MM.1S (cell line): ENCODE measurements at regions not wholly inside any gene's neighbourhood (a gene's known extent, or its start where the extent isn't known, plus 50 kb on each side); places are given as distances from the start of the nearest gene placed in this dataset.

Experiments
- DNase-seq: peaks from one replicate; pipeline ENCODE4 v3.0.0-alpha.2; 2015
- H2AFZ ChIP-seq: fragments of 300-600 bp; sonication (generic); 2 replicates; pipeline ENCODE4 v1.6.0; 2016; ENCODE audit warnings: antibody characterized with exemption, low read length
- H3F3A ChIP-seq: fragments of 300-600 bp; sonication (generic); 2 replicates; pipeline ENCODE4 v1.6.1; 2016; ENCODE audit warnings: mild to moderate bottlenecking, antibody characterized with exemption, low read length, moderate library complexity, mixed read lengths; ENCODE audit not compliant: insufficient read depth
- H3K27ac ChIP-seq: fragments of 300-600 bp; sonication (generic); 2 replicates; pipeline ENCODE4 v1.5.1; 2016; ENCODE audit warnings: mild to moderate bottlenecking, low read length
- H3K27me3 ChIP-seq: fragments of 300-600 bp; sonication (generic); replicated peaks from 2 replicates; pipeline ENCODE4 v1.6.0; 2016; ENCODE audit warnings: low read length; ENCODE audit not compliant: insufficient read depth
- H3K36me3 ChIP-seq: fragments of 300-600 bp; sonication (generic); replicated peaks from 2 replicates; pipeline ENCODE4 v1.6.1; 2016; ENCODE audit warnings: mild to moderate bottlenecking, low read length, mixed read lengths; ENCODE audit not compliant: insufficient read depth
- H3K4me1 ChIP-seq: fragments of 300-600 bp; sonication (generic); 2 replicates; pipeline ENCODE4 v1.6.1; 2016; ENCODE audit warnings: low read length, mixed read lengths
- H3K4me2 ChIP-seq: fragments of 300-600 bp; sonication (generic); 2 replicates; pipeline ENCODE4 v1.6.0; 2016; ENCODE audit warnings: low read depth, low read length
- H3K4me3 ChIP-seq: fragments of 300-600 bp; sonication (generic); 2 replicates; pipeline ENCODE4 v1.5.1; 2016; ENCODE audit warnings: low read length, mixed read lengths
- H3K79me2 ChIP-seq: fragments of 300-600 bp; sonication (generic); 2 replicates; pipeline ENCODE4 v1.6.1; 2016; ENCODE audit warnings: mixed run types, low read length, mixed read lengths
- H3K9ac ChIP-seq: fragments of 300-600 bp; sonication (generic); 2 replicates; pipeline ENCODE4 v1.6.1; 2016; ENCODE audit warnings: low read length, mixed read lengths
- H3K9me2 ChIP-seq: fragments of 300-600 bp; sonication (generic); replicated peaks from 2 replicates; pipeline ENCODE4 v1.6.1; 2016; ENCODE audit warnings: mild to moderate bottlenecking, low read length, mixed read lengths; ENCODE audit not compliant: insufficient read depth
- H3K9me3 ChIP-seq: fragments of 300-600 bp; sonication (generic); replicated peaks from 2 replicates; pipeline ENCODE4 v1.6.1; 2016; ENCODE audit warnings: mild to moderate bottlenecking, low read length, mixed read lengths; ENCODE audit not compliant: insufficient read depth
- H4K20me1 ChIP-seq: fragments of 300-600 bp; sonication (generic); 2 replicates; pipeline ENCODE4 v1.6.1; 2016; ENCODE audit warnings: mild to moderate bottlenecking, low read length, moderate library complexity, mixed read lengths; ENCODE audit not compliant: insufficient read depth
- EZH2 ChIP-seq: fragments of 300-600 bp; sonication (generic); optimal IDR thresholded peaks from 2 replicates; pipeline ENCODE3; 2017; ENCODE audit warnings: low read depth, mild to moderate bottlenecking, antibody characterized with exemption, low read length, mixed read lengths
- EZH2phosphoT487 ChIP-seq: fragments of 300-600 bp; sonication (generic); IDR thresholded peaks from 2 replicates; pipeline ENCODE4 v1.6.1; 2018; ENCODE audit warnings: antibody characterized with exemption, low read length
- TF ChIP-seq, protein P1 (sequence below): fragments of 300-600 bp; sonication (generic); IDR thresholded peaks from 2 replicates; pipeline ENCODE4 v1.5.1; 2016; ENCODE audit warnings: antibody characterized with exemption, low read length, mixed read lengths

DNA sequence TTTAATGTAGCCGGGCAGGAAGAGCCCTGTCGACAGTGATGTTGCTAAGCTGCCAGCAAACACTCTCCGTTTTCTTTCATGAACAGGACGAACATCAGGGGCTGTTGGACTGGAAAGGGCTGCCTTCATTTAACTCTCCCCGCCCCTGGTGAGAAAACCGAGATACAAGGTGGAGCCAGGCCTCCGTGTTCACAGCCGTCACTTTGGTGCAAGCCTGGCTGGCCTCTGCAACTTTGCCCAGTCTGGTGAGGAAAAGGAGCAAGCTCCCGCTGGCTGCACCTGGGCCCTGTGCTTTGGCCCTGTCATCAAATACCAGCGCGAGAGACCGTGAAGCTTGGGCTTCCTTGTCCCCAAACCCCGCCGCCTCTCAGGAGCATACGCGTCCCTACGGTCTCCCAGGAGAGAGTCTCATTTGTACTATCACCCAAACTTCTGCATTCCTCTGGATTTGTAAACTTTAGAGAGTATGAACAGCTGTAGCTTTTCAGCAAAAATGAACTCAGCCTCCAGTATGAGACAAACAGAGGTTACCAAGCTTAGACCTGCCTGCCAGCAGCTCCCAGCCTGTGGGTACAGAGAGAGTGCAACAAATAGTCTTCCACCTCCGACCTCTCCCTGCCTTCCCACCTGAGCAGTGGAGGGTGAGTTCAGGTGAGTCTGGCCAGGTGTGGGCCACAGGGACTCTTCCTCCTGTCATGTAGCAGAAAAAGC lies 445.3 kb upstream of the MGMT start:
- Histone ChIP-seq H3K4me2 (no peak overlapping the region), H3K4me3 (no peak overlapping the region), H3K4me1 (peaks cover 3% of the 10 kb centered on the region; the same call in 1 of the 2 replicates), H3K9ac (no peak overlapping the region), H3F3A (no peaks in the 10 kb centered on the region), H3K9me3 (no peaks in the 10 kb centered on the region), H3K27me3 (no peaks in the 10 kb centered on the region), H3K36me3 (no peaks in the 10 kb centered on the region), H2AFZ (no peak overlapping the region), H4K20me1 (no peaks in the 10 kb centered on the region), H3K27ac (no peak overlapping the region), H3K9me2 (no peaks in the 10 kb centered on the region), H3K79me2 (no peaks in the 10 kb centered on the region)
- DNase-seq: no peak
- TF ChIP-seq EZH2phosphoT487 (no peak), EZH2 (no peak)
- TF ChIP-seq, protein P1, sequence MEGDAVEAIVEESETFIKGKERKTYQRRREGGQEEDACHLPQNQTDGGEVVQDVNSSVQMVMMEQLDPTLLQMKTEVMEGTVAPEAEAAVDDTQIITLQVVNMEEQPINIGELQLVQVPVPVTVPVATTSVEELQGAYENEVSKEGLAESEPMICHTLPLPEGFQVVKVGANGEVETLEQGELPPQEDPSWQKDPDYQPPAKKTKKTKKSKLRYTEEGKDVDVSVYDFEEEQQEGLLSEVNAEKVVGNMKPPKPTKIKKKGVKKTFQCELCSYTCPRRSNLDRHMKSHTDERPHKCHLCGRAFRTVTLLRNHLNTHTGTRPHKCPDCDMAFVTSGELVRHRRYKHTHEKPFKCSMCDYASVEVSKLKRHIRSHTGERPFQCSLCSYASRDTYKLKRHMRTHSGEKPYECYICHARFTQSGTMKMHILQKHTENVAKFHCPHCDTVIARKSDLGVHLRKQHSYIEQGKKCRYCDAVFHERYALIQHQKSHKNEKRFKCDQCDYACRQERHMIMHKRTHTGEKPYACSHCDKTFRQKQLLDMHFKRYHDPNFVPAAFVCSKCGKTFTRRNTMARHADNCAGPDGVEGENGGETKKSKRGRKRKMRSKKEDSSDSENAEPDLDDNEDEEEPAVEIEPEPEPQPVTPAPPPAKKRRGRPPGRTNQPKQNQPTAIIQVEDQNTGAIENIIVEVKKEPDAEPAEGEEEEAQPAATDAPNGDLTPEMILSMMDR: no peak

DNA sequence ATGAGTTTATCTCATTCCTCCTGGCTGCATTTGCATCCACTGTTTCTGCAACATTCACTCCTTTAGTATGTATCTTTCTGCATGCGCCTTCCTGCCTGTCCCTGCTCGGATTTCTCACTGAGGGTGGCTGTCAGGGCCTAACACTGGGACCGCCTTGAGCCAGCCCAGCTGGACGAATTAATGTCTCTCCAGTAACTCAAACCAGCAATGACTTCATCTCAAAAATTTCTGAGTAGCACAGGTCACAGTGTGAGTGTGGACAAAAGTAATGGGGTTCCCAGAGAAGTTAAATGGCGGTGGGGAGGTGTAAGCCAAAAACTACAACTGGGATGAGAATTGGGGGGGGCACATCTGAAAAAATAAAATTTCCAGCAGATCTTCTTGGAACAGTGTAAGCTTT lies 444.0 kb upstream of the MGMT start:
- DNase-seq: no peak
- Histone ChIP-seq H2AFZ (no peak overlapping the region), H3K9me3 (no peaks in the 10 kb centered on the region), H3K4me2 (no peak overlapping the region), H3K27me3 (no peaks in the 10 kb centered on the region), H3F3A (peaks cover 13% of the 10 kb centered on the region), H3K9me2 (no peaks in the 10 kb centered on the region), H3K4me3 (no peak overlapping the region), H3K79me2 (no peaks in the 10 kb centered on the region), H3K9ac (no peak overlapping the region), H3K36me3 (no peaks in the 10 kb centered on the region), H4K20me1 (no peaks in the 10 kb centered on the region), H3K4me1 (peaks cover 14% of the 10 kb centered on the region), H3K27ac (no peak overlapping the region)
- no peak for TF ChIP-seq EZH2phosphoT487
- no peak for TF ChIP-seq EZH2
- TF ChIP-seq, protein P1: no peak

- H3K27ac ChIP-seq: no peak overlapping the region
- H3K27me3 ChIP-seq: no peaks in the 10 kb centered on the region
- H3K79me2 ChIP-seq: no peaks in the 10 kb centered on the region
- no peak overlapping the region for H2AFZ ChIP-seq
- no peak overlapping the region for H3K9ac ChIP-seq
- H3K9me3 ChIP-seq: no peaks in the 10 kb centered on the region
- no peaks in the 10 kb centered on the region for H3K36me3 ChIP-seq
- no peak for TF ChIP-seq EZH2
- H3F3A ChIP-seq: peaks cover 22% of the 10 kb centered on the region
- no peak overlapping the region for H3K4me3 ChIP-seq
- DNase-seq: no peak
- no peaks in the 10 kb centered on the region for H4K20me1 ChIP-seq
- no peaks in the 10 kb centered on the region for H3K9me2 ChIP-seq
- peaks cover 19% of the 10 kb centered on the region for H3K4me1 ChIP-seq
- H3K4me2 ChIP-seq: no peak overlapping the region
Observed at GRCh38 chr10:129024046-129024445, 443.0 kb upstream of the MGMT start.

DNA sequence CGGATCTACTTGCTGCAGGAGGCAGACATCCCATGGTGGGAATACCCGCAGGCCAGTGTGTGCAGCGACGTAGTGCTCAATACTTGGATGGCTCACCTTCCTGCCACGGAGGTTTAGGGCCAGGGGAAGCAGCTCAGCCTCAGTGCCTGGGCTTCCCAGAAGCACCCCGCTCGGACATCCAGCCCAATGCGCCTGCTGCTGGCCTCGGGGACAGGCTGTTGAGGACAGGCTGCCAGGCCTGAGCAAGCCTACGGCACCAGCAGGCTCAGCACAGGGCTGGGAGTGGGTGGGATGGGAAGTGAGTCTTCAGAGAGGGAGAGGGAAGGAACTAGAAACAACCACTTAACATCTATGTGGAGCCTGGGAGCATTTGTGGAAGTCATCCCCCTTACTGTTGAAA lies 441.3 kb upstream of the MGMT start:
- no peaks in the 10 kb centered on the region for H3K9me2 ChIP-seq
- H3K4me2 ChIP-seq: no peak overlapping the region
- no peak for DNase-seq
- no peaks in the 10 kb centered on the region for H3K79me2 ChIP-seq
- no peak overlapping the region for H2AFZ ChIP-seq
- H3K4me1 ChIP-seq: peaks cover 23% of the 10 kb centered on the region
- no peak overlapping the region for H3K9ac ChIP-seq
- no peaks in the 10 kb centered on the region for H3K9me3 ChIP-seq
- no peak overlapping the region for H3K27ac ChIP-seq
- no peaks in the 10 kb centered on the region for H4K20me1 ChIP-seq
- H3K36me3 ChIP-seq: no peaks in the 10 kb centered on the region
- no peak overlapping the region for H3K4me3 ChIP-seq
- H3F3A ChIP-seq: peaks cover 25% of the 10 kb centered on the region
- no peaks in the 10 kb centered on the region for H3K27me3 ChIP-seq
- TF ChIP-seq EZH2: no peak
- no peak for TF ChIP-seq EZH2phosphoT487
- TF ChIP-seq, protein P1: no peak
